ENCODE measurements at regions not wholly inside any gene's neighbourhood (a gene's known extent, or its start where the extent isn't known, plus 50 kb on each side); places are given as distances from the start of the nearest gene placed in this dataset.

DNA sequence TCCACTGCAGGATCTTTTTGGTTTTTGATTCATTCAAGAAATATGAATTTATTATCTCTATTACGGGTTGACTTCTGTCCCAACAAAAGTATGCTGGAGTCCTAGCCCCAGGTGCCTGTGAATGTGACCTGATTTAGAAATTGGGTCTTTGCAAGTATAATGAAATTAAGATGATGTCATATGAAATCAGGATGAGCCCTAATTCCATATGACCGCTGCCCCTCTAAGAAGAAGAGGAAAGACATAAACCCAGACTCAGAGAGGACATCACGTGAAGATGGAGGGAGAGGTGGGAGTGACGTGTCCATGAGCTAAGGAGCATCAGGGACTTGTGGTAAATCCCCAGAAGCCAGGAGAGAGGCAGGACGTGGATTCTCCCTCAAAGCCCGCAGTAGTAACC is 287.1 kb downstream of the LPIN1 start:
- no peak for DNase-seq

GRCh38 chr2:12034382-12034781 is 287.9 kb downstream of the LPIN1 start:
- no peak for DNase-seq

GRCh38 chr2:12035029-12035720 is 288.7 kb downstream of the LPIN1 start:
- no peak for DNase-seq

DNA sequence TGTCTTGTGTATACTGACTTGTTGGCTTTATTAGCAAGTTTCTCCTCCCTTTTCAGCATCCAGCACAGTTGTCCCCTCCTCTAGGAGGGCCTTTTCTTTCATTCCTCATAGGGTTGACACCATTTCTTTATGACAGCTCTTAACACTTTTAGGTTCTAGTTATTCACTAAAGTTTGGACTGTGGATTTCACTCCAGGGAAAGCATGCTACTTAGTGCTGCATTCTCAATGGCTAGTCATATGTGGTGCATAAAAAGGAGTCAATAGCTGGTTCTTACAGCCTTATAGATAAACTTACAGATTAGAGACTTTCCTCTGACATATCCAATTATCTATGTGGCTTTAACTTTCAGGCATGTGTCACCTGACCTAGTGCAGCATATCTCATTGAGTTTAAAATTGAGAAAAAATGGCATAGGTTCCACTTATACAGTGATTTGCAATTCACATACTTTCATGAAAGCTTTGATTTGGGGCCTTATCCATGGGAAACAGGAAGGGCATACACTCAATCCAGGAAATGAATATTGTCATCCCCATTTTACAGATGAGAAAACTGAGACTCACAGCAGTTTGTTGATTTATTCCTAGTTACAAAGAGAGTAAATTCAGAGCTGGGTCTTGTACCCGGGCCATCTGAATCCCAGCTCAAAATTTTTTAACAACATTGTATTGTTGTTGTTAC is 289.7 kb downstream of the LPIN1 start:
- no peak for DNase-seq

DNA sequence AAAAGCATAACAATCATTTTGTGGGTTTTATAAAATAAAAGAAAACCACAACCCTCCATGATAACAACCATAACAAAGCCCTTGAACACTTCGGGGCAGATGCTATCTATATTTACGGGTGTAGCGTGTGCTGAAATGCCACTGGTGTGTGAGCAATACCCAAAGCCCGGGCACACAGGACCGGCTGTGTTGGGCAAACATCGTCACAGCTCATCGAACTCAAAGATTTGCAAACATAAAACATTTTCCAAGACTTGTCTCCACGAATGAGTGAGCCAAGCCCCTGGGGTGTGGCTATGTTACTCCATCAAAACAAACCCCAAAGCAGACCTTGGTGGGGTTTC is 290.2 kb downstream of the LPIN1 start:
- peak in 1 of 2 donors; percentile 16 for DNase-seq

GRCh38 chr2:12037301-12037700 is 290.9 kb downstream of the LPIN1 start:
- no peak for DNase-seq

DNA sequence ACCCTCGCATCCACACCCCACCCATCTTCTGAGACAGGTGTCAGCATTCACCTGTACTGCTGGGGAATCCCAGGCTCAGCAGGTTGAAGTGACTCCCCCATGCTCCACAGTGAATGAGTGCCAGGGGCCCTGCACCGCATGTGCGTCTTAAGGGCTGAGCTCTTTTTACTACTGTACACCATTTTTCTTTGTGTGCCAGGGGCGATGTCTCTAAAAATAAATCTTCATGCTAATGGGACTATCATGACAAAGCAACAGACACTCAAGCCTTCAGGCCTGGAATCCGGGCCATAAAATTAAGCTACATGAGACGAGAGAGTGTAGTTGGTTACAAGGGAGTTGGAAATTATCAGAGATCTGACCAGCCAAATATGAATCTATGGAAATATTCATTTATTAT is 294.8 kb downstream of the LPIN1 start:
- no peak for DNase-seq

DNA sequence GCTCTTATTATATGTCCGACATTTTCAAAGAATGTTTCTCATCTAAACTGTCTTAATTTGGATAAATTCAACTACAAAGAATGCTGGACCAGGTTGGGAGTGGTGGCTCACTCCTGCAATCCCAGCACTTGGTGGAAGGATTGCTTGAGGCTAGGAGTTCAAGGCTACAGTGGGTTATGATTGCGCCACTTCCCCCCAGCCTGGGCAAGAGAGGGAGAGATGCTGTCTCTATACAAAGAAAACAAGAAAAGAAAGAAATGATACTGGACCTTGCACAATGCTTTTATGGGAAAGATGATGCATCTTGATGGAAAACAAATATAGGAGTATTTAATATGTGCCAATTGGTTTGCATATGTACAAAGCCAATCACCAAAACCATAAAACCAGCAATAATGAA is 296.7 kb downstream of the LPIN1 start:
- DNase-seq: no peak

GRCh38 chr2:12044857-12045256 is 298.4 kb downstream of the LPIN1 start:
- DNase-seq: peak; percentile 41 to 56

- no peak for DNase-seq
Observed at GRCh38 chr2:12045864-12046291, 299.4 kb downstream of the LPIN1 start.

GRCh38 chr2:12046641-12047040 is 300.2 kb downstream of the LPIN1 start:
- no peak for DNase-seq

GRCh38 chr2:12047761-12048160 is 301.3 kb downstream of the LPIN1 start:
- no peak for DNase-seq

DNA sequence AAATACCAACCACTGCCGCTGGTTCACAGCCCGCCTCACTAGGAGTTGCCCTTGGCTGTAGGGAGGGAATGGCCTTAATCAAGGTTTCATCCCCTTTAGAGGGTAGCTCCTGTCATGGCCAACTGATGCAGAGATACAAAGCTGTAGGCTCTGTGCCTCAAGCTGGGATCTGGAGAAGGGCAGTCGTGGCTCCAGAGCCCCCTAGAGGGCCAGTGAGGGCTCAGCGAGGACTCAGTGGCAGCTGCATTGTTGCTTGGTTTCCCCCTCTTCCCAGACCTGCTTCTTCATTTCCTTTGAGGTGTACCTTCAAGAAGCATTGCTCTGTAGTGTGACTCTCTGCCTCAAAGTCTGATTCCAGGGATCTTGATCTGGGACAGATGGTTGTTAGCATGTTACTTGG is 302.1 kb downstream of the LPIN1 start:
- DNase-seq: no peak

GRCh38 chr2:12050396-12050795 is 304.0 kb downstream of the LPIN1 start:
- DNase-seq: peak in 1 of 2 donors; percentile 28

DNA sequence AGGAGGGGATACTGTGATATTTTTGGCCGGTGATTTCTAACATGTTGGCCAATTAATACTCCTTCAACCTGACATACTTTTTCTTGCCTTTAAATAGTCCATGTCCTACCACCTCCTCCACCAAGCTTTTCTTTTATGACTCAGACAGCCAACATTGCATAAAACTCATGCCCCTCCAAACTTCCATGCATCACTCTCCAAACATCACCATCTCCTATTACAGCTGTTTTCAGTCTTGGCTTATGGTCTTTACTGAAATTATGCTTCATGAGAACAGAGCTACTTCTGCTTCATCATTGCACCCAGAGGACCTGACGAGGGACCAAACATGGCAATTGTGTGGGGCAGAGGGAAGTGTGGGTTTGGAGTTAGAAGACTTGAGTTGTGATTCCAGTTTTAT is 305.4 kb downstream of the LPIN1 start:
- no peak for DNase-seq

- DNase-seq: no peak
Observed at GRCh38 chr2:12052796-12053195, 306.4 kb downstream of the LPIN1 start.

- DNase-seq: no peak
Observed at GRCh38 chr2:12054956-12055618, 308.7 kb downstream of the LPIN1 start.

GRCh38 chr2:12057436-12058166 is 311.2 kb downstream of the LPIN1 start:
- peak; percentile 37 to 67 for DNase-seq

GRCh38 chr2:12059616-12060441 is 313.4 kb downstream of the LPIN1 start:
- DNase-seq: no peak

DNA sequence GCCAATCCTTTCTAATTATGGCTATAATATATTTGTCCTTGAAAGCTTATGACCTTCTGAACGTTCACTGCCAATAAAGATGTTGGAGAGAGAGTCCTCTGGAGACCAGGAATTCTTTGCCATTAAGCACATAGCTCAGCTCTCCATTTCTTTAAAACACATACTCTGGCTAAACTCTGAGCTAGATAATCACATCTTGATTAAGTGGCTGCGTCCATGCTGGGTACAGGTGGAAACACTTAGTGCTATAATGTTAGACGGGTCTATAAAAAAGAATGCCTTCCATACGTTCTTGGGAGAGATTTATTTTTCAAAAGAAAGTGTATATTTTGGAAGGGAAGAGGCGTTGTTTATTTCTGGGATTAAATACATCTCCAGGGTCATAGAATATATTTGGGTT is 314.5 kb downstream of the LPIN1 start:
- DNase-seq: no peak

DNA sequence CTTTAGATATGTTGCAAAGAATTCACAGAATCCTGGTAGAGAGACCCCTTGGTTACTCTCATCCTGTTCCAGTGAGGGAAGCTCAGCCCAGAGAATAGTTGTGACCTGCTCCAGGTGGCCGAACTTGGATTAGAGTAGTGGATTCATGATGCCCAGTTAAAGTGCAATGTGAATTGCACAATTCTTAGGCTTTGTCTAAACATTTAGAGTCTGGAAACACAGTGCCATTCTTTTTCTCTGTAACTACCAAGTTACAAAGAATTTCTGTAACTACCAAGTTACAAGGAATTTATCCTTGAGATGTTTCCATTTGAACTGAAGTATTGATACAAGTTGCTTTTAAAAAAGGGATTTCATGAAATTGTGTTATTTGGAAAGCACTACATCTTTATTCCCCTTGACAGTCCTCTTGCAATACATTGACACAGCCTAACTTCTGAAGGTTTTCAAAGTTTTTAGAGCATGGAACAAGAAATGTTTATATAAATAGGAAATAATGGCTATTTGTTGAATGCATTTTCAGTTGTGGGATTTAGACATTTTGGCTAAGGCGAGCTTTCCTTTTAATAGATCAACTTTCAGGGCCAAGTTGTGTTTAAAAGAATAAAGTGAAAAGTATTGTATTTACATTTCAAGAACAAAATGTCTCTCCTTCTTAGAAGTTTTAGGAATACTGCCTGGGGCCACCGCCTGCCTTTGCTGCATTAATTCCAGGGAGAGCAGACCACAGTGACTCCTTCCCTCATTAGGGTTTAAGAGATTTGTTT is 315.0 kb downstream of the LPIN1 start:
- DNase-seq: no peak

DNA sequence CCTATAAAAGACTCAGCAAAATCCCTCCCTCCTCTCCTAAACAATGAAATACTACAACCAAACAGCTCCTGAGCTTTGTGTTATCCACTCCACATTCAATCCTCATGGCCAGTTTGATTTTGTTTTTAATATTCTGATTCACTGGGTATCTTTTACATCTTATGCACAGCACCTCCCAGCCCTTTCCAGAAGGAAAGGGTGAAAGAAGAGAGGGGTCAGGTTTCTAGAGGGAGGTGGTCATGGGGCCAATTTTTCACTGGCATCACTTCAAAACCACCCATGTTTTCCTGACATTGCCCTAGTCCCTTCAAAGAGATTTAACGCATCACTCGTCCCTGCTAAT is 315.6 kb downstream of the LPIN1 start:
- no peak for DNase-seq

Measured in CD4-positive, alpha-beta T cell treated with Interleukin-4 for 1 hour (primary cell).